Uterus (tissue), 3 donors: ENCODE measurements at regions not wholly inside any gene's neighbourhood (a gene's known extent, or its start where the extent isn't known, plus 50 kb on each side); places are given as distances from the start of the nearest gene placed in this dataset.
"Not testable (repeated sequence)": the region's sequence is repeated elsewhere in the genome, so short reads cannot be mapped to it uniquely, and the experiment has no call there.

Experiments
- DNase-seq, 2 donors: peaks; one replicate each; pipeline ENCODE4 v3.0.0-alpha.2; 2019 to 2020
- H3K27ac ChIP-seq, 2 donors: fragments of 200-600 bp; sonication (generic); 1 replicate in 1 of 2; 2 replicates in 1 of 2; pipeline ENCODE4 v1.5.1; 2016 to 2018
- H3K27me3 ChIP-seq, 2 donors: fragments of 200-600 bp; sonication (generic); one replicate each; pipeline ENCODE4 v1.5.1; 2018 to 2019; ENCODE audit warnings: control low read depth in 1 of 2
- H3K36me3 ChIP-seq, 2 donors: fragments of 200-600 bp; sonication (generic); one replicate each; pipeline ENCODE4 v1.5.1; 2019; ENCODE audit warnings: control low read depth in 1 of 2
- H3K4me1 ChIP-seq, 2 donors: fragments of 200-600 bp; sonication (generic); one replicate each; pipeline ENCODE4 v1.5.1; 2018 to 2019; ENCODE audit warnings: control low read depth in 1 of 2
- H3K4me3 ChIP-seq, 2 donors: fragments of 200-600 bp; sonication (generic); 1 replicate in 1 of 2; 2 replicates in 1 of 2; pipeline ENCODE4 v1.5.1; 2018 to 2019; ENCODE audit warnings: mild to moderate bottlenecking in 1 of 2
- H3K9me3 ChIP-seq, 2 donors: fragments of 200-600 bp; sonication (generic); one replicate each; pipeline ENCODE4 v1.5.1; 2019; ENCODE audit warnings: control low read depth in 1 of 2
- POLR2A ChIP-seq, 2 donors: fragments of 450-650 bp; IDR thresholded peaks; one replicate each; pipeline ENCODE4 v1.6.1; 2016; ENCODE audit warnings: antibody characterized with exemption in 2 of 2, mild to moderate bottlenecking in 1 of 2, moderate library complexity in 1 of 2
- intact Hi-C: fragments of 100-400 bp; cut with DNase I; formaldehyde crosslinking; loops from one replicate; pipeline ENCODE4 v1.15.1; 2023; ENCODE audit warnings: low total_unique reads
- TF ChIP-seq, protein P1 (sequence below), 4 experiments: fragments of 200-600 bp in 2 of 4; fragments of 450-650 bp in 2 of 4; sonication (generic) in 2 of 4; IDR thresholded peaks; one replicate each; pipeline ENCODE4 v1.5.1; 2016 to 2019; ENCODE audit warnings: antibody characterized with exemption in 4 of 4, mild to moderate bottlenecking in 2 of 4, moderate library complexity in 1 of 4
- donor health status: DM: yes; HTN: yes; CAD: no.

GRCh38 chr7:148500978-148501377, 89.6 kb upstream of the C7orf33 start:
- no peaks in the 10 kb centered on the region for H3K27me3 ChIP-seq
- H3K27ac ChIP-seq, result no peak overlapping the region
- H3K4me3 ChIP-seq, result no peak overlapping the region
- intact Hi-C loops, result loop anchor here (10.0 kb wide), 1 partner anchor 464 kb away; no protein-coding TSS in a partner anchor
- H3K9me3 ChIP-seq, result no peaks in the 10 kb centered on the region
- DNase-seq, result no peak
- H3K36me3 ChIP-seq, result no peaks in the 10 kb centered on the region
- H3K4me1 ChIP-seq, result no peaks in the 10 kb centered on the region
- TF ChIP-seq, protein P1, sequence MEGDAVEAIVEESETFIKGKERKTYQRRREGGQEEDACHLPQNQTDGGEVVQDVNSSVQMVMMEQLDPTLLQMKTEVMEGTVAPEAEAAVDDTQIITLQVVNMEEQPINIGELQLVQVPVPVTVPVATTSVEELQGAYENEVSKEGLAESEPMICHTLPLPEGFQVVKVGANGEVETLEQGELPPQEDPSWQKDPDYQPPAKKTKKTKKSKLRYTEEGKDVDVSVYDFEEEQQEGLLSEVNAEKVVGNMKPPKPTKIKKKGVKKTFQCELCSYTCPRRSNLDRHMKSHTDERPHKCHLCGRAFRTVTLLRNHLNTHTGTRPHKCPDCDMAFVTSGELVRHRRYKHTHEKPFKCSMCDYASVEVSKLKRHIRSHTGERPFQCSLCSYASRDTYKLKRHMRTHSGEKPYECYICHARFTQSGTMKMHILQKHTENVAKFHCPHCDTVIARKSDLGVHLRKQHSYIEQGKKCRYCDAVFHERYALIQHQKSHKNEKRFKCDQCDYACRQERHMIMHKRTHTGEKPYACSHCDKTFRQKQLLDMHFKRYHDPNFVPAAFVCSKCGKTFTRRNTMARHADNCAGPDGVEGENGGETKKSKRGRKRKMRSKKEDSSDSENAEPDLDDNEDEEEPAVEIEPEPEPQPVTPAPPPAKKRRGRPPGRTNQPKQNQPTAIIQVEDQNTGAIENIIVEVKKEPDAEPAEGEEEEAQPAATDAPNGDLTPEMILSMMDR (IDR thresholded peaks at IDR 0.05), result no peak
- TF ChIP-seq POLR2A (IDR thresholded peaks at IDR 0.05), result no peak

DNA sequence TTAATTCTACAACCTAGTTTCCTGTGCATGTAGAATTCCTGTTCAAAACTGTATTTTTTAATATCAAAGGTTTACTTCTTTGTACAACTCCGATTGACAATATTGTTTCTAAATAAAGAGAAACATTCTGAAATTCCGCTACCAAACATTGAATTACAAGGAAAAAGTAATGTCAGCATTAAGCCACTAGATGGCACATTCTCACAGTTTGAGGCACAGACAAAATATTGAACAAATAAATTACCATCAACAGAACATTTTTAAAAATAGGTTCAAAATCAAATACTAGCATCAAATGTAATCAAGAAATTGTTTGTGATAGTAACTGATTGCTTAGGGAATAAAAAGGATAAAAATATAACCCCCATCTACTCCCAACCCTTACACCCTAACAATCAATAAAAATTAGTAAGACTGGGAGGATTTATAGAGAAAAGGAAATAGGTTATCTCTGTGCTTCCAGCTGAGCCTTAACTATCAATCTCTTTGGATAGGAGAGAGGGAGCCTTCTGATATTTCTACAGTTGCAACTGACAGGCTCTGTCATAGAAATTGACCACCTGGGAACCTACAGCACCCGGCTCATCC, 86.6 kb upstream of the C7orf33 start:
- Histone ChIP-seq H3K36me3 (no peaks in the 10 kb centered on the region), H3K9me3 (no peaks in the 10 kb centered on the region), H3K4me1 (no peaks in the 10 kb centered on the region), H3K27ac (no peak overlapping the region), H3K27me3 (no peaks in the 10 kb centered on the region), H3K4me3 (no peak overlapping the region)
- DNase-seq, result no peak
- intact Hi-C loops, result loop anchor here (10.0 kb wide), 1 partner anchor 461 kb away; no protein-coding TSS in a partner anchor
- TF ChIP-seq POLR2A (IDR thresholded peaks at IDR 0.05), result no peak
- TF ChIP-seq, protein P1 (IDR thresholded peaks at IDR 0.05), result peak; percentile 62 to 69 (median 64)

GRCh38 chr7:148505645-148506375, 84.8 kb upstream of the C7orf33 start:
- intact Hi-C loops, result loop anchor here (10.0 kb wide), 1 partner anchor 459 kb away; no protein-coding TSS in a partner anchor

GRCh38 chr7:148507064-148507573, 83.4 kb upstream of the C7orf33 start:
- not testable (repeated sequence) for H3K27me3 ChIP-seq, H3K9me3 ChIP-seq, H3K4me1 ChIP-seq, H3K27ac ChIP-seq, H3K4me3 ChIP-seq, DNase-seq, H3K36me3 ChIP-seq
- intact Hi-C loops, result loop anchor here (10.0 kb wide), 1 partner anchor 458 kb away; no protein-coding TSS in a partner anchor

More at GRCh38 chr7:148505645-148506375, 84.8 kb upstream of the C7orf33 start:
- no peaks in the 10 kb centered on the region for H3K27me3 ChIP-seq
- H3K36me3 ChIP-seq, result no peaks in the 10 kb centered on the region
- H3K4me3 ChIP-seq, result no peak overlapping the region
- DNase-seq, result no peak
- TF ChIP-seq POLR2A (IDR thresholded peaks at IDR 0.05), result no peak
- TF ChIP-seq, protein P1 (IDR thresholded peaks at IDR 0.05), result no peak
- no peaks in the 10 kb centered on the region for H3K4me1 ChIP-seq
- H3K9me3 ChIP-seq, result no peaks in the 10 kb centered on the region
- no peak overlapping the region for H3K27ac ChIP-seq

DNA sequence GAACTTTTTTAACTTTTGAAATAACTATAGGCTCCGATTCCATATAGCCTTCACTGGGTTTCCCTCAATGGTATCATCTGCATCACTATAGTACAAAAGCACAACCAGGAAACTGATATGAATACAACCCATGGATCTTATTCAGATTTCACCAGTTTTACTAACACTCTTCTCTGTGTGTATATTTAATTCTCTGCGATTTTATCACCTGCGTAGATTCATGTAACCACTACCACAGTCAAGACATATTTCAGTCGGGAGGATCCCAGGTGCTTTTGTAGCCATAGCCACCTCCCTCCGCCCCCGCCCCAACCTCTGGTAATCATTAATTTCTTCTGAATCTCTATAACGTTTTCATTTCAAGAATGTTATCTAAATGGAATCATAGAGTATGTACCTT, 82.8 kb upstream of the C7orf33 start:
- H3K36me3 ChIP-seq, result no peaks in the 10 kb centered on the region
- H3K27ac ChIP-seq, result no peak overlapping the region
- DNase-seq, result no peak
- no peaks in the 10 kb centered on the region for H3K27me3 ChIP-seq
- TF ChIP-seq, protein P1 (IDR thresholded peaks at IDR 0.05), result no peak
- TF ChIP-seq POLR2A (IDR thresholded peaks at IDR 0.05), result no peak
- H3K4me3 ChIP-seq, result no peak overlapping the region
- no peaks in the 10 kb centered on the region for H3K4me1 ChIP-seq
- no peaks in the 10 kb centered on the region for H3K9me3 ChIP-seq
- intact Hi-C loops, result loop anchor here (10.0 kb wide), 1 partner anchor 457 kb away; no protein-coding TSS in a partner anchor
